Mucosa of stomach (tissue), 1 donor: ENCODE measurements at regions not wholly inside any gene's neighbourhood (a gene's known extent, or its start where the extent isn't known, plus 50 kb on each side); places are given as distances from the start of the nearest gene placed in this dataset.
"Not testable (repeated sequence)": the region's sequence is repeated elsewhere in the genome, so short reads cannot be mapped to it uniquely, and the experiment has no call there.

ENCODE experiments used
- H3K27me3 ChIP-seq: one replicate; pipeline ENCODE4 v1.7.0; 2013; ENCODE audit warnings: mild to moderate bottlenecking, low read length; ENCODE audit not compliant: control insufficient read depth, insufficient read depth
- H3K36me3 ChIP-seq: one replicate; pipeline ENCODE4 v1.7.0; 2013; ENCODE audit warnings: low read length; ENCODE audit not compliant: control insufficient read depth, insufficient read depth
- H3K4me1 ChIP-seq: one replicate; pipeline ENCODE4 v1.7.0; 2013; ENCODE audit warnings: mild to moderate bottlenecking, low read length; ENCODE audit not compliant: control insufficient read depth, insufficient read depth
- H3K4me3 ChIP-seq: one replicate; pipeline ENCODE4 v1.7.0; 2013; ENCODE audit warnings: low read length
- H3K9ac ChIP-seq: one replicate; pipeline ENCODE4 v1.7.0; 2013; ENCODE audit warnings: mild to moderate bottlenecking, low read length, moderate library complexity
- H3K9me3 ChIP-seq: one replicate; pipeline ENCODE4 v1.7.0; 2013; ENCODE audit warnings: mild to moderate bottlenecking, low read length, moderate library complexity; ENCODE audit not compliant: control insufficient read depth
- donor health status: Pancreatic carcinoma.

GRCh38 chrX:40530509-40530908, 50.3 kb upstream of the ATP6AP2 start:
- no peaks in the 10 kb centered on the region for H3K27me3 ChIP-seq
- H3K9me3 ChIP-seq, result no peaks in the 10 kb centered on the region
- H3K9ac ChIP-seq, result no peak overlapping the region
- H3K4me1 ChIP-seq, result no peaks in the 10 kb centered on the region
- no peak overlapping the region for H3K4me3 ChIP-seq
- H3K36me3 ChIP-seq, result no peaks in the 10 kb centered on the region

- H3K27me3 ChIP-seq, result no peaks in the 10 kb centered on the region
- no peaks in the 10 kb centered on the region for H3K4me1 ChIP-seq
- no peaks in the 10 kb centered on the region for H3K36me3 ChIP-seq
- H3K9ac ChIP-seq, result no peak overlapping the region
- H3K4me3 ChIP-seq, result no peak overlapping the region
- no peaks in the 10 kb centered on the region for H3K9me3 ChIP-seq
Observed at GRCh38 chrX:40527543-40527942, 53.2 kb upstream of the ATP6AP2 start.

- Histone ChIP-seq H3K9me3 (no peaks in the 10 kb centered on the region), H3K9ac (no peak overlapping the region), H3K4me1 (no peaks in the 10 kb centered on the region), H3K4me3 (no peak overlapping the region), H3K36me3 (no peaks in the 10 kb centered on the region), H3K27me3 (no peaks in the 10 kb centered on the region)
Observed at GRCh38 chrX:40526412-40526811, 54.4 kb upstream of the ATP6AP2 start.

GRCh38 chrX:40525901-40526300, 54.9 kb upstream of the ATP6AP2 start:
- H3K36me3 ChIP-seq, H3K9ac ChIP-seq, H3K27me3 ChIP-seq, H3K9me3 ChIP-seq, H3K4me3 ChIP-seq, H3K4me1 ChIP-seq: not testable (repeated sequence)

- no peaks in the 10 kb centered on the region for H3K36me3 ChIP-seq
- H3K4me3 ChIP-seq, result no peak overlapping the region
- H3K9ac ChIP-seq, result no peak overlapping the region
- H3K27me3 ChIP-seq, result no peaks in the 10 kb centered on the region
- H3K9me3 ChIP-seq, result no peaks in the 10 kb centered on the region
- no peaks in the 10 kb centered on the region for H3K4me1 ChIP-seq
Observed at GRCh38 chrX:40524423-40524822, 56.3 kb upstream of the ATP6AP2 start.

GRCh38 chrX:40523852-40524251, 56.9 kb upstream of the ATP6AP2 start:
- Histone ChIP-seq H3K9me3 (no peaks in the 10 kb centered on the region), H3K27me3 (no peaks in the 10 kb centered on the region), H3K36me3 (no peaks in the 10 kb centered on the region)

GRCh38 chrX:40521868-40522450, 58.8 kb upstream of the ATP6AP2 start:
- Histone ChIP-seq H3K9ac (no peak overlapping the region), H3K4me3 (no peak overlapping the region), H3K36me3 (no peaks in the 10 kb centered on the region), H3K27me3 (no peaks in the 10 kb centered on the region), H3K4me1 (no peaks in the 10 kb centered on the region), H3K9me3 (no peaks in the 10 kb centered on the region)

More at GRCh38 chrX:40523852-40524251, 56.9 kb upstream of the ATP6AP2 start:
- no peak overlapping the region for H3K4me3 ChIP-seq
- H3K9ac ChIP-seq, result no peak overlapping the region
- H3K4me1 ChIP-seq, result no peaks in the 10 kb centered on the region

GRCh38 chrX:40514376-40514775, 66.4 kb upstream of the ATP6AP2 start:
- Histone ChIP-seq H3K4me3 (no peak overlapping the region), H3K4me1 (no peaks in the 10 kb centered on the region), H3K36me3 (no peaks in the 10 kb centered on the region), H3K27me3 (no peaks in the 10 kb centered on the region), H3K9me3 (no peaks in the 10 kb centered on the region), H3K9ac (no peak overlapping the region)

GRCh38 chrX:40513835-40514234, 66.9 kb upstream of the ATP6AP2 start:
- Histone ChIP-seq H3K4me3 (no peak overlapping the region), H3K4me1 (no peaks in the 10 kb centered on the region), H3K9ac (no peak overlapping the region), H3K36me3 (no peaks in the 10 kb centered on the region), H3K9me3 (no peaks in the 10 kb centered on the region), H3K27me3 (no peaks in the 10 kb centered on the region)

GRCh38 chrX:40513012-40513411, 67.8 kb upstream of the ATP6AP2 start:
- H3K9ac ChIP-seq, result no peak overlapping the region
- no peaks in the 10 kb centered on the region for H3K4me1 ChIP-seq
- H3K4me3 ChIP-seq, result no peak overlapping the region
- H3K9me3 ChIP-seq, result no peaks in the 10 kb centered on the region
- no peaks in the 10 kb centered on the region for H3K27me3 ChIP-seq
- H3K36me3 ChIP-seq, result no peaks in the 10 kb centered on the region

- no peaks in the 10 kb centered on the region for H3K36me3 ChIP-seq
- no peak overlapping the region for H3K4me3 ChIP-seq
- no peaks in the 10 kb centered on the region for H3K27me3 ChIP-seq
Observed at GRCh38 chrX:40511258-40511657, 69.5 kb upstream of the ATP6AP2 start.

GRCh38 chrX:40508560-40508959, 72.2 kb upstream of the ATP6AP2 start:
- Histone ChIP-seq H3K4me1 (no peaks in the 10 kb centered on the region), H3K4me3 (no peak overlapping the region), H3K36me3 (no peaks in the 10 kb centered on the region), H3K9ac (no peak overlapping the region), H3K27me3 (no peaks in the 10 kb centered on the region), H3K9me3 (no peaks in the 10 kb centered on the region)

More at GRCh38 chrX:40511258-40511657, 69.5 kb upstream of the ATP6AP2 start:
- Histone ChIP-seq H3K9ac (no peak overlapping the region), H3K4me1 (no peaks in the 10 kb centered on the region), H3K9me3 (no peaks in the 10 kb centered on the region)
